HL-60 (cell line): ENCODE measurements at regions not wholly inside any gene's neighbourhood (a gene's known extent, or its start where the extent isn't known, plus 50 kb on each side); places are given as distances from the start of the nearest gene placed in this dataset.

Experiments
- POLR2AphosphoS5 ChIP-seq: IDR thresholded peaks from 2 replicates; pipeline ENCODE4 v1.6.1; 2012; ENCODE audit warnings: low read depth
- TF ChIP-seq, protein P1 (sequence below): IDR thresholded peaks from one replicate; pipeline ENCODE4 v1.5.1; 2011; ENCODE audit warnings: low read length, control low read depth, inconsistent platforms; ENCODE audit not compliant: insufficient read depth
- TF ChIP-seq, protein P2 (sequence below): IDR thresholded peaks from 2 replicates; pipeline ENCODE4 v1.6.1; 2012; ENCODE audit warnings: low read depth; ENCODE audit not compliant: insufficient replicate concordance

DNA sequence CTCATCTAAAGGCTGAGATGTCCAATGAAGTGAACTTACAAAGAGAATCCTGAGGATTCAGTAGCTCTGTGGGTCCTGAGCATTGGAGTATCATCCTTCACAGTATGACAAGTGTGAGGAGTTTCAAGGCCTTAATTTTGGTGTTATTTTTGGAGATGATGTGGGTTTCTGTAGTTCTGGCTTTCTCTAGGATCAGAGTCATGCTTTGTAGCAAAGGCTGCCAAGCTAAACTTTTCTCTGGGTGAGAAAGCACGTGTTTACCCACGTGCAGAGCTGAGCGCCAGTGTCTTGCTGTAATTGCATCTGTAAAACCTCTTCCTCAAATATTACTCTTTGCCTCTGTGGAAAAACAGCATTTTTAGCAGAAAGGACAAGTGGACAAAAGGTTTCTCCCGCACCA lies 387.8 kb upstream of the LYPLAL1 start:
- TF ChIP-seq, protein P1, sequence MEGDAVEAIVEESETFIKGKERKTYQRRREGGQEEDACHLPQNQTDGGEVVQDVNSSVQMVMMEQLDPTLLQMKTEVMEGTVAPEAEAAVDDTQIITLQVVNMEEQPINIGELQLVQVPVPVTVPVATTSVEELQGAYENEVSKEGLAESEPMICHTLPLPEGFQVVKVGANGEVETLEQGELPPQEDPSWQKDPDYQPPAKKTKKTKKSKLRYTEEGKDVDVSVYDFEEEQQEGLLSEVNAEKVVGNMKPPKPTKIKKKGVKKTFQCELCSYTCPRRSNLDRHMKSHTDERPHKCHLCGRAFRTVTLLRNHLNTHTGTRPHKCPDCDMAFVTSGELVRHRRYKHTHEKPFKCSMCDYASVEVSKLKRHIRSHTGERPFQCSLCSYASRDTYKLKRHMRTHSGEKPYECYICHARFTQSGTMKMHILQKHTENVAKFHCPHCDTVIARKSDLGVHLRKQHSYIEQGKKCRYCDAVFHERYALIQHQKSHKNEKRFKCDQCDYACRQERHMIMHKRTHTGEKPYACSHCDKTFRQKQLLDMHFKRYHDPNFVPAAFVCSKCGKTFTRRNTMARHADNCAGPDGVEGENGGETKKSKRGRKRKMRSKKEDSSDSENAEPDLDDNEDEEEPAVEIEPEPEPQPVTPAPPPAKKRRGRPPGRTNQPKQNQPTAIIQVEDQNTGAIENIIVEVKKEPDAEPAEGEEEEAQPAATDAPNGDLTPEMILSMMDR: no peak
- no peak for TF ChIP-seq POLR2AphosphoS5
- TF ChIP-seq, protein P2, sequence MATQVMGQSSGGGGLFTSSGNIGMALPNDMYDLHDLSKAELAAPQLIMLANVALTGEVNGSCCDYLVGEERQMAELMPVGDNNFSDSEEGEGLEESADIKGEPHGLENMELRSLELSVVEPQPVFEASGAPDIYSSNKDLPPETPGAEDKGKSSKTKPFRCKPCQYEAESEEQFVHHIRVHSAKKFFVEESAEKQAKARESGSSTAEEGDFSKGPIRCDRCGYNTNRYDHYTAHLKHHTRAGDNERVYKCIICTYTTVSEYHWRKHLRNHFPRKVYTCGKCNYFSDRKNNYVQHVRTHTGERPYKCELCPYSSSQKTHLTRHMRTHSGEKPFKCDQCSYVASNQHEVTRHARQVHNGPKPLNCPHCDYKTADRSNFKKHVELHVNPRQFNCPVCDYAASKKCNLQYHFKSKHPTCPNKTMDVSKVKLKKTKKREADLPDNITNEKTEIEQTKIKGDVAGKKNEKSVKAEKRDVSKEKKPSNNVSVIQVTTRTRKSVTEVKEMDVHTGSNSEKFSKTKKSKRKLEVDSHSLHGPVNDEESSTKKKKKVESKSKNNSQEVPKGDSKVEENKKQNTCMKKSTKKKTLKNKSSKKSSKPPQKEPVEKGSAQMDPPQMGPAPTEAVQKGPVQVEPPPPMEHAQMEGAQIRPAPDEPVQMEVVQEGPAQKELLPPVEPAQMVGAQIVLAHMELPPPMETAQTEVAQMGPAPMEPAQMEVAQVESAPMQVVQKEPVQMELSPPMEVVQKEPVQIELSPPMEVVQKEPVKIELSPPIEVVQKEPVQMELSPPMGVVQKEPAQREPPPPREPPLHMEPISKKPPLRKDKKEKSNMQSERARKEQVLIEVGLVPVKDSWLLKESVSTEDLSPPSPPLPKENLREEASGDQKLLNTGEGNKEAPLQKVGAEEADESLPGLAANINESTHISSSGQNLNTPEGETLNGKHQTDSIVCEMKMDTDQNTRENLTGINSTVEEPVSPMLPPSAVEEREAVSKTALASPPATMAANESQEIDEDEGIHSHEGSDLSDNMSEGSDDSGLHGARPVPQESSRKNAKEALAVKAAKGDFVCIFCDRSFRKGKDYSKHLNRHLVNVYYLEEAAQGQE: no peak
